Lower lobe of right lung (tissue), 2 donors: ENCODE measurements at regions not wholly inside any gene's neighbourhood (a gene's known extent, or its start where the extent isn't known, plus 50 kb on each side); places are given as distances from the start of the nearest gene placed in this dataset.

Experiments
- ATAC-seq, 2 donors: fragments of 200-7000 bp; cut with Tn5 transposase; one replicate each; pipeline ENCODE4 v1.9.1; 2020 to 2022; ENCODE audit warnings: mild to moderate bottlenecking in 2 of 2, moderate library complexity in 2 of 2
- DNase-seq: peaks from one replicate; pipeline ENCODE4 v3.0.0-alpha.2; 2020
- H3K27ac ChIP-seq: fragments of 200-600 bp; one replicate; pipeline ENCODE4 v1.8.0; 2022
- H3K27me3 ChIP-seq: fragments of 200-600 bp; one replicate; pipeline ENCODE4 v1.8.0; 2022; ENCODE audit warnings: low read depth
- H3K36me3 ChIP-seq: fragments of 200-600 bp; one replicate; pipeline ENCODE4 v1.8.0; 2022; ENCODE audit warnings: mild to moderate bottlenecking
- H3K4me1 ChIP-seq: fragments of 200-600 bp; one replicate; pipeline ENCODE4 v1.8.0; 2022
- H3K4me3 ChIP-seq: fragments of 200-600 bp; one replicate; pipeline ENCODE4 v1.8.0; 2022; ENCODE audit warnings: mild to moderate bottlenecking
- H3K9me3 ChIP-seq: fragments of 200-600 bp; one replicate; pipeline ENCODE4 v1.8.0; 2022
- intact Hi-C: fragments of 100-400 bp; cut with DNase I; formaldehyde crosslinking; loops from one replicate; pipeline ENCODE4 v1.11.0; 2022
- TF ChIP-seq, protein P1 (sequence below): fragments of 200-600 bp; IDR thresholded peaks from one replicate; pipeline ENCODE4 v1.8.0; 2022; ENCODE audit warnings: antibody characterized with exemption, mild to moderate bottlenecking
- donor health status: DM: no; HTN: yes; CAD: no; lungs with severe emphysema.

DNA sequence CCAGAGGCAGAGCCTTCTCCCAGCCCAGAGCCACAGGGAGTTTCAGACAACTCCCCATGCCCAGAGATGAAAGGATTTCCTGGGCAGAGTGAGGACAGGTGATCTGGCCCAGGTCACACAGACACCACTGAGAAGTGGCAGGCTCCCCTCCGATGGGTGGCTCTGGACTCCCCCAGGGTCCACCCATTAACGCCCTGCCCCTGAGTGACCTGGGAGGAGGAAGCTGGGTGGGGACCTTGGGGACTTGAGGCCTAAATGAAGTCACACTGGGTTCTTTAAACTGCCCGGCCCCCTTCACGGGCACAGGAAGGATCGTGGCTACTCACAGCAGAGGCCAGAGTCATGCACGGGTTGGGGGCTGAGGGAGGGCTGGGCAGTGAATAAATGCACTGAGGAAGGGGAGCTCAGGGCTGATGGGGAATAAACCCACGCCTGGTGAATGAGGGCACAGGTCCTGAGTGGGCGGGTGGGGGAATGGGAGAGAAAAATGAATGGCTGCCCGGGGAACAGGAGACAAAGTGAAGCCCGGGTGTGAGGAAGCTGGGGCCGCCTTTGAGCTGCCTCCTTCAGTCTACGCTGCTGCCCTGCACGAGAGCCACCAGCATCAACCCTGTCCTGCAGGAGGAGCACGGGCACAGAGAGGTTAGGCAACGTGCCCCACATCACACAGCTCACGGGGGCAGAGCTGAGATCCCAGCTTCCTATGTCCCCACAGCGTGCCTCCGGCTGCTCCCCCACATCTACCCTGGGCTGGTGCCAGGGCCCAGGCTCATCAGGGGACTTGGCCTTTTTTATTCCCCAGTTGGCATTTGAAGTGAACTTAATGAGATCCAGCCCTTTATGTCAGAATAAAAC, 404.3 kb downstream of the MATN1 start:
- H3K36me3 ChIP-seq: no peaks in the 10 kb centered on the region
- ATAC-seq (no peak), DNase-seq (no peak)
- TF ChIP-seq, protein P1, sequence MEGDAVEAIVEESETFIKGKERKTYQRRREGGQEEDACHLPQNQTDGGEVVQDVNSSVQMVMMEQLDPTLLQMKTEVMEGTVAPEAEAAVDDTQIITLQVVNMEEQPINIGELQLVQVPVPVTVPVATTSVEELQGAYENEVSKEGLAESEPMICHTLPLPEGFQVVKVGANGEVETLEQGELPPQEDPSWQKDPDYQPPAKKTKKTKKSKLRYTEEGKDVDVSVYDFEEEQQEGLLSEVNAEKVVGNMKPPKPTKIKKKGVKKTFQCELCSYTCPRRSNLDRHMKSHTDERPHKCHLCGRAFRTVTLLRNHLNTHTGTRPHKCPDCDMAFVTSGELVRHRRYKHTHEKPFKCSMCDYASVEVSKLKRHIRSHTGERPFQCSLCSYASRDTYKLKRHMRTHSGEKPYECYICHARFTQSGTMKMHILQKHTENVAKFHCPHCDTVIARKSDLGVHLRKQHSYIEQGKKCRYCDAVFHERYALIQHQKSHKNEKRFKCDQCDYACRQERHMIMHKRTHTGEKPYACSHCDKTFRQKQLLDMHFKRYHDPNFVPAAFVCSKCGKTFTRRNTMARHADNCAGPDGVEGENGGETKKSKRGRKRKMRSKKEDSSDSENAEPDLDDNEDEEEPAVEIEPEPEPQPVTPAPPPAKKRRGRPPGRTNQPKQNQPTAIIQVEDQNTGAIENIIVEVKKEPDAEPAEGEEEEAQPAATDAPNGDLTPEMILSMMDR: no peak
- H3K4me3 ChIP-seq: no peak overlapping the region
- H3K27ac ChIP-seq: no peak overlapping the region
- H3K27me3 ChIP-seq: peaks cover 23% of the 10 kb centered on the region
- H3K4me1 ChIP-seq: no peaks in the 10 kb centered on the region
- no peaks in the 10 kb centered on the region for H3K9me3 ChIP-seq
- intact Hi-C loops: no loop called here

DNA sequence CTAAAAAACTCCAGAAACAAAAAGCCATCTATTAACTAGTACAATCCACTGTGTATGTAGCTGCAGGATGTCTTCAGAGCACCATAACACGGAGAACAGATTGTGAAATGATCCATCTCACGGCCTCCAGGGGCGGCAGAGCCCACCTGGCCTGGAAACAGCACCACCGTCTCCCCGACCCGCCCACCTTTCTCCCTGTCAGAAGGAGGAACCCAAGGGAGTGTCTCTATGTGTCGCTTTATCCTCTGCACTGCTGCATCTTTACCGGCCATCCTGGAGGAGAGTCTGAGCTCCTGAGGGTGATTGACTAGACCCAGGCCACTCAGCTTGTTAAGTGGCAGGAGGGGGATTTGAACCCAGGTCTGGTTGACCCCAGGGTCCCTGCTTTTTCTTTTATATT, 405.0 kb downstream of the MATN1 start:
- Histone ChIP-seq H3K4me3 (no peak overlapping the region), H3K27me3 (peaks cover 23% of the 10 kb centered on the region), H3K9me3 (no peaks in the 10 kb centered on the region), H3K4me1 (no peaks in the 10 kb centered on the region), H3K36me3 (no peaks in the 10 kb centered on the region), H3K27ac (no peak overlapping the region)
- ATAC-seq (no peak), DNase-seq (no peak)
- TF ChIP-seq, protein P1: no peak
- intact Hi-C loops: no loop called here

DNA sequence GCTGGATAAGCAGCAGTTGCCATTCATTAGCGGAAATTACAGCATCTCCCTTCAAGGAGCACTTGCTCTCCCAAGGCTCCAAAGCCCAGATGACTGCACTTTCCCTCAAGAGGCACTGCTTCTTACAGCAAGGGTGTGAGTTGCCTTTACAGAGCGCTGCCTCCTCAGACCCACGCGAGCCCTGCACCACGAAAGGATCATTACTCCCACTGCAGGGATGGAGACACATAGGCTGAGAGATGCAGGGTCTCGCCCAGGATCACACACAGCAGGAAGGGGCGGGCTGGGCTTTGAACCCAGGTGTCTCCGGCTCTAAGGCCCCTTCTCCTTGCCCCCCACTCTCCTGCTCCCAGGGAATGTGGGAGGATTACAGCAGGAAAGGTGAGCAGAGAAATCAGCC, 405.5 kb downstream of the MATN1 start:
- H3K4me1 ChIP-seq: no peaks in the 10 kb centered on the region
- no peaks in the 10 kb centered on the region for H3K36me3 ChIP-seq
- no peak for DNase-seq
- H3K27me3 ChIP-seq: peaks cover 23% of the 10 kb centered on the region
- no peak for ATAC-seq
- intact Hi-C loops: no loop called here
- TF ChIP-seq, protein P1: no peak
- no peaks in the 10 kb centered on the region for H3K9me3 ChIP-seq
- no peak overlapping the region for H3K4me3 ChIP-seq
- H3K27ac ChIP-seq: no peak overlapping the region

DNA sequence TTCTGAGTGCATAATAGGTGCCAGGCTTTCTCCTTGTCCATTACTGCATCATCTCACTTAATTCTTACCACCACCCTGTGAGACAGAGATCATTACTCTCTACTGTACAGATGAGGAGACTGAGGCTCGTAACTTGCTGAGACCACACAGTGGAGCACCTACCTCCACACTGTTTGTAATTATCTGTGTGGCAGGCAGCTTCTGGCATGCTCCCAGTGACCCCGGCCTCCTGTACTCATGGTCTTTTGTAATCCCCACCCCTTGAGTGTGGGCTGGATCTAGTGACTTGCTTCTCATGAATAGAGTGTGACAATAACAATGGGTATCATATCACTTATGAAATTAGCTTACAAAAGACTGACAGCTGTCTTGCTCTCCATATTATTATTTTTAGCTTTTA, 407.3 kb downstream of the MATN1 start:
- DNase-seq: no peak
- Histone ChIP-seq H3K27me3 (peaks cover 16% of the 10 kb centered on the region), H3K27ac (no peak overlapping the region), H3K36me3 (no peaks in the 10 kb centered on the region), H3K9me3 (no peaks in the 10 kb centered on the region), H3K4me3 (no peak overlapping the region), H3K4me1 (no peaks in the 10 kb centered on the region)
- intact Hi-C loops: no loop called here
- no peak for ATAC-seq
- TF ChIP-seq, protein P1: no peak

DNA sequence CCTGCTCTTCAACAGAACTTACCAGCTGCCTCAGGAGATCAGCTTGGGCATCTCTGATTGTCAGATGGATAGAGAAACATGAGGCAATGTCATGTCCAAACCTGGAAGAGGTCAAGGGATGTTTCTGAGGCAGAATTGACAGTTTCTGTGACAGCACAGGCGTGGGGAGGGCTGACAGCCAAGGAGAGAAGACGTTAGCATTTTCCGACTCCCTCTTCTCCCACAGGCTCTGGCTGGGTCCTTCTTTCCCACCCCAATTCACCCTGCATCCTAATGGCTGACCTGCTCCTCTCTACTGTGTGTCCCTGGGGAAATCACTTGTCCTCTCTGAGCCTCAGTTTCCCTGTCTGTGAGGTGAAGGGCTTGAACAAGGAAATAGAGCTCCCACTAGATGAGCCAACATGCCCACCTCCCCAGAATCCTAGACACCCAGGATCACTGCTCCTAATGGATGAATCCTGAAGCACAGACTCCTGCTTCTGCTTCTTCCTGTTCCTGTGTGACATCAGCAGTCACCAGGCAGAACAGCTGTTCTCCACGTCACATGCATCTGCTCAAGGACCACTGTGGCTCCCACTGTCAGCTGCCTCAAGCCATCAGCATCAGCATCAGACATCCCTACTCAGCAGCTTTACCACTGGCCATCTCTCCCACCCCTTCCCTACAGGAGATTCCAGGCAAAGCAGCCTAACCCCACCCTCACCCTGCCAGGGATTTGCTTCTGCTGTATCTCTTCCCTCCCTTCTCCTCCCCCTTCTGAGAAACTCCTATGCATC, 408.0 kb downstream of the MATN1 start:
- TF ChIP-seq, protein P1: no peak
- H3K4me3 ChIP-seq: no peak overlapping the region
- no peaks in the 10 kb centered on the region for H3K9me3 ChIP-seq
- no peak overlapping the region for H3K27ac ChIP-seq
- no peaks in the 10 kb centered on the region for H3K36me3 ChIP-seq
- H3K4me1 ChIP-seq: no peaks in the 10 kb centered on the region
- DNase-seq (no peak), ATAC-seq (no peak)
- intact Hi-C loops: no loop called here
- peaks cover 13% of the 10 kb centered on the region for H3K27me3 ChIP-seq
